Sigmoid colon (tissue), 4 donors: ENCODE measurements at regions not wholly inside any gene's neighbourhood (a gene's known extent, or its start where the extent isn't known, plus 50 kb on each side); places are given as distances from the start of the nearest gene placed in this dataset.

Source experiments
- CTCF ChIP-seq, 4 experiments: fragments of 450-650 bp in 3 of 4; fragments of 200-600 bp in 1 of 4; IDR thresholded peaks; one replicate each; pipeline ENCODE4 v1.5.1; 2016 to 2019; ENCODE audit warnings: antibody characterized with exemption in 4 of 4, mild to moderate bottlenecking in 3 of 4, moderate library complexity in 2 of 4
- EP300 ChIP-seq, 4 donors: sonication (generic); formaldehyde crosslinking; IDR thresholded peaks; one replicate each; pipeline ENCODE4 v1.6.1; 2017; ENCODE audit warnings: antibody characterized with exemption in 4 of 4
- POLR2A ChIP-seq, 2 donors: fragments of 450-650 bp; IDR thresholded peaks; one replicate each; pipeline ENCODE4 v1.6.1; 2016; ENCODE audit warnings: antibody characterized with exemption in 2 of 2, mild to moderate bottlenecking in 2 of 2, moderate library complexity in 2 of 2

- TF ChIP-seq CTCF (IDR thresholded peaks at IDR 0.05) (no peak), POLR2A (IDR thresholded peaks at IDR 0.05) (no peak), EP300 (IDR thresholded peaks at IDR 0.05) (no peak)
These were observed 1760.8 kb upstream of the PCDH10 start for GRCh38 chr4:131388277-131388676.
